Endothelial cell of umbilical vein (primary cell): ENCODE measurements at regions not wholly inside any gene's neighbourhood (a gene's known extent, or its start where the extent isn't known, plus 50 kb on each side); places are given as distances from the start of the nearest gene placed in this dataset.

Source experiments
- BruUV-seq: library from RNA; stranded (reverse); fragments of 400-500 nt; replicated peaks from 2 replicates; lab custom pipeline; 2021; lab: Mats Ljungman, UMichigan
- CTCF ChIA-PET: fragments of 300-600, 350-600 bp; sonication (Branson Sonifier 250); formaldehyde crosslinking; loops from one replicate; lab custom pipeline; 2021; ENCODE audit warnings: antibody characterized with exemption, inconsistent platforms; lab: Charles Lee
- POLR2A ChIA-PET: fragments of 300-600, 350-600 bp; sonication (Branson Sonifier 250); formaldehyde crosslinking; loops from one replicate; lab custom pipeline; 2021; ENCODE audit warnings: antibody characterized with exemption, inconsistent platforms; lab: Charles Lee
- DNase-seq: peaks from one replicate; pipeline ENCODE4 v3.0.0-alpha.2; 2011; ENCODE audit warnings: low read depth, low spot score
- FAIRE-seq: peaks from 2 replicates; lab custom pipeline; 2011; peaks lifted over from hg19 to GRCh38; lab: Jason Lieb, UNC
- H2AFZ ChIP-seq: 2 replicates; pipeline ENCODE4 v1.6.0; 2012; ENCODE audit warnings: low read depth, low read length, control low read depth, inconsistent platforms
- H3K27ac ChIP-seq: 2 replicates; pipeline ENCODE4 v1.5.1; 2011; ENCODE audit warnings: low read depth, mild to moderate bottlenecking, control low read depth, low read length, moderate library complexity; ENCODE audit not compliant: insufficient read depth
- H3K27me3 ChIP-seq, 2 experiments: 2 replicates each; pipeline versions ENCODE4 v1.6.0 to v1.6.1; 2011; ENCODE audit warnings: low read length in 2 of 2, mixed read lengths in 1 of 2; ENCODE audit not compliant: control insufficient read depth in 2 of 2, insufficient read depth in 2 of 2
- H3K36me3 ChIP-seq, 2 experiments: 2 replicates in 1 of 2; 3 replicates in 1 of 2; pipeline ENCODE4 v1.5.1; 2011; ENCODE audit warnings: low read length in 2 of 2, mild to moderate bottlenecking in 1 of 2, moderate library complexity in 1 of 2; ENCODE audit not compliant: control insufficient read depth in 2 of 2, insufficient read depth in 2 of 2; ENCODE audit errors: extremely low read depth in 1 of 2
- H3K4me1 ChIP-seq: 3 replicates; pipeline ENCODE4 v1.5.1; 2011; ENCODE audit warnings: mild to moderate bottlenecking, low read length; ENCODE audit not compliant: control insufficient read depth, insufficient read depth; ENCODE audit errors: extremely low read depth
- H3K4me2 ChIP-seq: 2 replicates; pipeline ENCODE4 v1.6.1; 2011; ENCODE audit warnings: low read length, control low read depth, mixed read lengths; ENCODE audit not compliant: insufficient read depth
- H3K4me3 ChIP-seq, 3 experiments: fragments of 200-600 bp in 1 of 3; sonication (generic), shearing (Covaris generic) in 1 of 3; replicated peaks in 1 of 3; 2 replicates each; pipeline ENCODE4 v1.5.1; 2011 to 2016; ENCODE audit warnings: control low read depth in 3 of 3, low read length in 3 of 3, mild to moderate bottlenecking in 2 of 3, inconsistent platforms in 1 of 3, low read depth in 1 of 3, moderate library complexity in 1 of 3; ENCODE audit not compliant: insufficient read depth in 1 of 3
- H3K79me2 ChIP-seq: 2 replicates; pipeline ENCODE4 v1.6.0; 2012; ENCODE audit warnings: low read length, inconsistent platforms; ENCODE audit not compliant: control insufficient read depth, insufficient read depth
- H3K9ac ChIP-seq: replicated peaks from 2 replicates; pipeline ENCODE3; 2011; ENCODE audit warnings: low read length, control low read depth; ENCODE audit not compliant: insufficient read depth; ENCODE audit errors: extremely low read depth
- H3K9me1 ChIP-seq: replicated peaks from 3 replicates; pipeline ENCODE4 v1.6.0; 2011; ENCODE audit warnings: mild to moderate bottlenecking, low read length; ENCODE audit not compliant: control insufficient read depth, insufficient read depth; ENCODE audit errors: extremely low read depth
- H3K9me3 ChIP-seq: replicated peaks from 2 replicates; pipeline ENCODE4 v1.5.1; 2012; ENCODE audit warnings: low read length, inconsistent platforms; ENCODE audit not compliant: control insufficient read depth, insufficient read depth
- H4K20me1 ChIP-seq: replicated peaks from 2 replicates; pipeline ENCODE3; 2011; ENCODE audit warnings: mild to moderate bottlenecking, low read length; ENCODE audit not compliant: control insufficient read depth, insufficient read depth; ENCODE audit errors: extremely low read depth
- EZH2 ChIP-seq: IDR thresholded peaks from 2 replicates; pipeline ENCODE4 v1.6.1; 2012; ENCODE audit warnings: borderline replicate concordance, low read depth, mild to moderate bottlenecking, moderate library complexity, low read length, inconsistent platforms; ENCODE audit not compliant: severe bottlenecking
- GATA2 ChIP-seq: IDR thresholded peaks from 2 replicates; pipeline ENCODE4 v1.7.0; 2011; ENCODE audit warnings: low read depth, mild to moderate bottlenecking, moderate library complexity, mixed read lengths, low read length; ENCODE audit not compliant: insufficient read length, insufficient read depth
- JUN ChIP-seq: IDR thresholded peaks from 2 replicates; pipeline ENCODE4 v1.6.1; 2011; ENCODE audit warnings: borderline replicate concordance, low read depth; ENCODE audit not compliant: insufficient read length, insufficient read depth
- MYC ChIP-seq: IDR thresholded peaks from one replicate; pipeline ENCODE4 v1.6.1; 2011; ENCODE audit warnings: mild to moderate bottlenecking, low read depth, low read length
- POLR2A ChIP-seq: IDR thresholded peaks from 2 replicates; pipeline ENCODE4 v1.6.1; 2012; ENCODE audit warnings: low read depth, mild to moderate bottlenecking, control low read depth, low read length
- POLR2AphosphoS5 ChIP-seq: IDR thresholded peaks from 2 replicates; pipeline ENCODE4 v1.6.1; 2012; ENCODE audit warnings: low read depth, mild to moderate bottlenecking, control low read depth, low read length, moderate library complexity; ENCODE audit not compliant: insufficient read depth
- dilution Hi-C: fragments of 300-500 bp; cut with MboI; formaldehyde crosslinking; loops from one replicate; pipeline ENCODE4 v1.15.0; 2019; ENCODE audit warnings: low sequenced_read_pairs; ENCODE audit not compliant: extremely low pct_ligation_motif_present
- intact Hi-C: fragments of 100-400 bp; cut with micrococcal nuclease; formaldehyde crosslinking; loops from one replicate; pipeline ENCODE4 v1.10.0; 2022
- TF ChIP-seq, protein P1 (sequence below), 2 donors: IDR thresholded peaks; 1 replicate in 1 of 2; 2 replicates in 1 of 2; pipeline ENCODE4 v1.5.1; 2011; ENCODE audit warnings: low read length in 2 of 2, mild to moderate bottlenecking in 2 of 2, moderate library complexity in 2 of 2, control low read depth in 1 of 2, inconsistent platforms in 1 of 2, low read depth in 1 of 2; ENCODE audit not compliant: insufficient read depth in 1 of 2; ENCODE audit errors: extremely low read depth in 1 of 2
- TF ChIP-seq, protein P2 (sequence below): IDR thresholded peaks from 2 replicates; pipeline ENCODE4 v1.6.1; 2011; ENCODE audit not compliant: insufficient read depth, insufficient read length

DNA sequence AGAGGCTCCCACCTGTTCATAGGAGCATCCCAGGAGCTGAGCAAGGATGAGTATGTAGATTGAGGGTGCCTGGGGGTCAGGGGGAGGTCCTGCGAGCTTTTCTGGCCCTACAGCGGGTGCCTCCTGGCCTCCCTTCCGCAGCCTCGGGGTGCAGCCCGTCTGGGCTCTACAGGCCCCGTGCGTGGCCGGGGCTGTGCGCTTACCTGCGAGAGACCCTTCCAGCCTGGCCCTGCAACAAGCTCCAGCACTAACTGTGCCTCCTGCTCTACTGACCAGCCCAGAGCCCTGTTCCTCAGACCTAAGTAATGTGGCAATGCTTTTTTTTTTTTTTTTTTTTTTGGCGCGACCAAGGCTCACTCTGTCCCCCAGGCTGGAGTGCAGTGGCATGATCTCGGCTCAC is 1129.1 kb downstream of the BRD1 start:
- Histone ChIP-seq H3K79me2 (no peaks in the 10 kb centered on the region), H3K9me1 (no peaks in the 10 kb centered on the region), H3K4me2 (no peak overlapping the region), H3K4me3 (no peak overlapping the region), H3K27me3 (no peaks in the 10 kb centered on the region), H3K4me1 (no peaks in the 10 kb centered on the region), H3K9me3 (peaks cover 16% of the 10 kb centered on the region), H2AFZ (no peak overlapping the region), H3K27ac (no peak overlapping the region), H4K20me1 (no peaks in the 10 kb centered on the region), H3K9ac (no peak overlapping the region), H3K36me3 (no peaks in the 10 kb centered on the region)
- intact Hi-C loops (no loop called here), dilution Hi-C loops (no loop called here)
- ChIA-PET POLR2A (no interaction called here), CTCF (no interaction called here)
- no TSS peak for BruUV-seq
- TF ChIP-seq, protein P1, sequence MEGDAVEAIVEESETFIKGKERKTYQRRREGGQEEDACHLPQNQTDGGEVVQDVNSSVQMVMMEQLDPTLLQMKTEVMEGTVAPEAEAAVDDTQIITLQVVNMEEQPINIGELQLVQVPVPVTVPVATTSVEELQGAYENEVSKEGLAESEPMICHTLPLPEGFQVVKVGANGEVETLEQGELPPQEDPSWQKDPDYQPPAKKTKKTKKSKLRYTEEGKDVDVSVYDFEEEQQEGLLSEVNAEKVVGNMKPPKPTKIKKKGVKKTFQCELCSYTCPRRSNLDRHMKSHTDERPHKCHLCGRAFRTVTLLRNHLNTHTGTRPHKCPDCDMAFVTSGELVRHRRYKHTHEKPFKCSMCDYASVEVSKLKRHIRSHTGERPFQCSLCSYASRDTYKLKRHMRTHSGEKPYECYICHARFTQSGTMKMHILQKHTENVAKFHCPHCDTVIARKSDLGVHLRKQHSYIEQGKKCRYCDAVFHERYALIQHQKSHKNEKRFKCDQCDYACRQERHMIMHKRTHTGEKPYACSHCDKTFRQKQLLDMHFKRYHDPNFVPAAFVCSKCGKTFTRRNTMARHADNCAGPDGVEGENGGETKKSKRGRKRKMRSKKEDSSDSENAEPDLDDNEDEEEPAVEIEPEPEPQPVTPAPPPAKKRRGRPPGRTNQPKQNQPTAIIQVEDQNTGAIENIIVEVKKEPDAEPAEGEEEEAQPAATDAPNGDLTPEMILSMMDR (IDR thresholded peaks at IDR 0.05; ENCODE audit: extremely low read depth in 1 of 2, insufficient read depth in 1 of 2, low read depth in 1 of 2, low read length in 2 of 2), result no peak
- TF ChIP-seq POLR2AphosphoS5, result no peak
- TF ChIP-seq, protein P2, sequence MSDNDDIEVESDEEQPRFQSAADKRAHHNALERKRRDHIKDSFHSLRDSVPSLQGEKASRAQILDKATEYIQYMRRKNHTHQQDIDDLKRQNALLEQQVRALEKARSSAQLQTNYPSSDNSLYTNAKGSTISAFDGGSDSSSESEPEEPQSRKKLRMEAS, result no peak
- TF ChIP-seq POLR2A, result no peak
- no peak for TF ChIP-seq EZH2
- no peak for TF ChIP-seq JUN
- no peak for TF ChIP-seq MYC
- no peak for TF ChIP-seq GATA2
- no peak for DNase-seq
- FAIRE-seq, result no peak
